ENCODE measurements at regions not wholly inside any gene's neighbourhood (a gene's known extent, or its start where the extent isn't known, plus 50 kb on each side); places are given as distances from the start of the nearest gene placed in this dataset.

DNA sequence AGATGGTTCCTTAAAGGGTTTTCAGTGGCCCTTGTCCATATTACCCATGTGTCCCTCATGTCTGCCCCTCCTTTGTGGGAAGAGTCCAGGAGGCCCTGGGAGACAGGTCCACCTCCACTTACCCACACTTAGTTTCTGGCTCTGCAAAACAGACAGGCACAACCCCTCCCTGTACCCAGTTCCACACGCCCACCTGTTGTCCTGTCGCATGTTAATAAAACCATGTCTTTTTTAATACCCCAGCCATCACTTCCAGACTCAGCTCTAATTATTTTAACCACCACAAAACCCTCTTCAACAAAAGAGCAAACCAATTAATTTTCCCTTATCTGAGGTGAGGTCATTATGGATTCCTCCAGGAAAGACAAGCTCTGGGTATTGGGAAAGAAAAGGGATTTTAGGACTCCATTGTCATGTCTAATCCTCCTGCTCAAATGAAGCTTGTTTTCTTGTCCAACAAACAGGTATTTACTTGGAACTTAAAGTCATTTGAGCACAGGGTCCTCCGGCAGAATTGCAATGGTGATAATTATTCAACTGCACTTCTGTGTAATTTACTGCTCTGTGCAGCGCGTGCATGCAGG is 68.9 kb downstream of the CCDC185 start:
- TF ChIP-seq, protein P1, sequence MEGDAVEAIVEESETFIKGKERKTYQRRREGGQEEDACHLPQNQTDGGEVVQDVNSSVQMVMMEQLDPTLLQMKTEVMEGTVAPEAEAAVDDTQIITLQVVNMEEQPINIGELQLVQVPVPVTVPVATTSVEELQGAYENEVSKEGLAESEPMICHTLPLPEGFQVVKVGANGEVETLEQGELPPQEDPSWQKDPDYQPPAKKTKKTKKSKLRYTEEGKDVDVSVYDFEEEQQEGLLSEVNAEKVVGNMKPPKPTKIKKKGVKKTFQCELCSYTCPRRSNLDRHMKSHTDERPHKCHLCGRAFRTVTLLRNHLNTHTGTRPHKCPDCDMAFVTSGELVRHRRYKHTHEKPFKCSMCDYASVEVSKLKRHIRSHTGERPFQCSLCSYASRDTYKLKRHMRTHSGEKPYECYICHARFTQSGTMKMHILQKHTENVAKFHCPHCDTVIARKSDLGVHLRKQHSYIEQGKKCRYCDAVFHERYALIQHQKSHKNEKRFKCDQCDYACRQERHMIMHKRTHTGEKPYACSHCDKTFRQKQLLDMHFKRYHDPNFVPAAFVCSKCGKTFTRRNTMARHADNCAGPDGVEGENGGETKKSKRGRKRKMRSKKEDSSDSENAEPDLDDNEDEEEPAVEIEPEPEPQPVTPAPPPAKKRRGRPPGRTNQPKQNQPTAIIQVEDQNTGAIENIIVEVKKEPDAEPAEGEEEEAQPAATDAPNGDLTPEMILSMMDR (conservative IDR thresholded peaks at IDR 0.05 in 1 of 2, IDR thresholded peaks at IDR 0.05 in 1 of 2; ENCODE audit: low read depth in 1 of 2, low read length in 2 of 2) = no peak
- no peak for TF ChIP-seq EZH2 (IDR thresholded peaks at IDR 0.05; ENCODE audit: low read length, missing control alignments)

Data from fibroblast of lung (primary cell).